ENCODE measurements at regions not wholly inside any gene's neighbourhood (a gene's known extent, or its start where the extent isn't known, plus 50 kb on each side); places are given as distances from the start of the nearest gene placed in this dataset.

DNA sequence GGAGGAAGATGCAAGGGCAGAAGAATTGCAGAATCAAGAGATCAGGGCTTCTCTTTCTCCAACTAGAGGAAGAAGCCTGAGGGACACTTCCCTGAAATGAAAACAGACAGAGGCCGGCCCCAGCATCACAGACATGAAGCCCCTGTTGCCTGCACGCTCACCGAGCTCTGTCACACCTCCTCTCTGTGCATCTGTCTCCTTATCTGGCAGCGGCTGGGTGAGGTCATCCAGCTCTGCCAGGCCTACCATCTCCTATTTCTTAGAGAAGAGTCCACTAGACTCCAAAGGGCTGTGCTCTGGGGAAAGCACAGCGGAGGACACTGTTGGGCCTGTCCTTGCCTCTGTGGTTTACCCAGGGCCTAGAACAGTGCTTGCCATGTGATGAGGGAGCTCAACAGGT, 71.9 kb upstream of the MLN start:
- TF ChIP-seq ZFX (IDR thresholded peaks at IDR 0.05): no peak
- TF ChIP-seq CTCF (IDR thresholded peaks at IDR 0.05 in 2 of 3, conservative IDR thresholded peaks at IDR 0.05 in 1 of 3; ENCODE audit: borderline replicate concordance in 1 of 3, insufficient read depth in 1 of 3, low read depth in 2 of 3, low read length in 2 of 3): no peak
- no peak for TF ChIP-seq POLR2AphosphoS5 (IDR thresholded peaks at IDR 0.05; ENCODE audit: low read depth, low read length)
- no peak for TF ChIP-seq YY1 (IDR thresholded peaks at IDR 0.05; ENCODE audit: extremely low read depth, insufficient replicate concordance, low read depth, low read length)
- no peak for TF ChIP-seq ZNF274 (IDR thresholded peaks at IDR 0.05; ENCODE audit: low read depth, low read length)
- TF ChIP-seq, protein P1, sequence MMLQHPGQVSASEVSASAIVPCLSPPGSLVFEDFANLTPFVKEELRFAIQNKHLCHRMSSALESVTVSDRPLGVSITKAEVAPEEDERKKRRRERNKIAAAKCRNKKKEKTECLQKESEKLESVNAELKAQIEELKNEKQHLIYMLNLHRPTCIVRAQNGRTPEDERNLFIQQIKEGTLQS (IDR thresholded peaks at IDR 0.05): no peak
- TF ChIP-seq EZH2 (IDR thresholded peaks at IDR 0.05): no peak
- no peak for TF ChIP-seq RAD21 (IDR thresholded peaks at IDR 0.05; ENCODE audit: low read depth)
- TF ChIP-seq CEBPB (IDR thresholded peaks at IDR 0.05; ENCODE audit: low read depth): no peak
- no peak for TF ChIP-seq EZH2phosphoT487 (IDR thresholded peaks at IDR 0.05; ENCODE audit: borderline replicate concordance)
- TF ChIP-seq SIN3A (IDR thresholded peaks at IDR 0.05; ENCODE audit: low read depth): no peak

All from HCT116 (cell line).